ENCODE measurements at regions not wholly inside any gene's neighbourhood (a gene's known extent, or its start where the extent isn't known, plus 50 kb on each side); places are given as distances from the start of the nearest gene placed in this dataset.

- Histone ChIP-seq H3K4me3 (ENCODE audit: low read length) (no peak overlapping the region), H3K79me2 (ENCODE audit: low read length) (no peaks in the 10 kb centered on the region), H3K27me3 (ENCODE audit: low read depth, low read length) (0 out of 2 replicates have a peak, but pooled peaks cover 4% of the 10 kb centered on the region), H2AFZ (ENCODE audit: low read depth, low read length) (no peak overlapping the region), H3K36me3 (replicated peaks; ENCODE audit: low read depth, low read length) (no peaks in the 10 kb centered on the region), H3K9ac (ENCODE audit: low read length) (no peak overlapping the region), H3K27ac (ENCODE audit: low read length) (no peak overlapping the region), H3K4me2 (ENCODE audit: low read length) (no peak overlapping the region), H4K20me1 (ENCODE audit: insufficient read depth, low read length) (no peaks in the 10 kb centered on the region), H3K9me3 (ENCODE audit: insufficient read depth, low read length) (no peaks in the 10 kb centered on the region), H3K4me1 (ENCODE audit: low read length) (no peaks in the 10 kb centered on the region)
- TF ChIP-seq CTCF (IDR thresholded peaks at IDR 0.05; ENCODE audit: low read depth, low read length): no peak
- TF ChIP-seq EZH2phosphoT487 (IDR thresholded peaks at IDR 0.05; ENCODE audit: low read depth): no peak
Measured at GRCh38 chr7:33852838-33853237, 52.5 kb upstream of the BMPER start.

GRCh38 chr7:33853361-33854062 is 51.8 kb upstream of the BMPER start:
- Histone ChIP-seq H4K20me1 (ENCODE audit: insufficient read depth, low read length) (no peaks in the 10 kb centered on the region), H3K27ac (ENCODE audit: low read length) (no peak overlapping the region), H3K4me2 (ENCODE audit: low read length) (no peak overlapping the region), H3K9ac (ENCODE audit: low read length) (no peak overlapping the region), H3K36me3 (replicated peaks; ENCODE audit: low read depth, low read length) (no peaks in the 10 kb centered on the region), H3K27me3 (ENCODE audit: low read depth, low read length) (0 out of 2 replicates have a peak, but pooled peaks cover 4% of the 10 kb centered on the region), H2AFZ (ENCODE audit: low read depth, low read length) (no peak overlapping the region), H3K4me1 (ENCODE audit: low read length) (no peaks in the 10 kb centered on the region), H3K79me2 (ENCODE audit: low read length) (no peaks in the 10 kb centered on the region), H3K4me3 (ENCODE audit: low read length) (no peak overlapping the region), H3K9me3 (ENCODE audit: insufficient read depth, low read length) (no peaks in the 10 kb centered on the region)
- TF ChIP-seq CTCF (IDR thresholded peaks at IDR 0.05; ENCODE audit: low read depth, low read length): no peak
- TF ChIP-seq EZH2phosphoT487 (IDR thresholded peaks at IDR 0.05; ENCODE audit: low read depth): no peak

- H3K4me3 ChIP-seq (ENCODE audit: low read length): no peak overlapping the region
- no peaks in the 10 kb centered on the region for H3K36me3 ChIP-seq (replicated peaks; ENCODE audit: low read depth, low read length)
- no peaks in the 10 kb centered on the region for H3K9me3 ChIP-seq (ENCODE audit: insufficient read depth, low read length)
- no peak overlapping the region for H3K27ac ChIP-seq (ENCODE audit: low read length)
- TF ChIP-seq CTCF (IDR thresholded peaks at IDR 0.05; ENCODE audit: low read depth, low read length) (no peak), EZH2phosphoT487 (IDR thresholded peaks at IDR 0.05; ENCODE audit: low read depth) (no peak)
- H3K9ac ChIP-seq (ENCODE audit: low read length): no peak overlapping the region
- H2AFZ ChIP-seq (ENCODE audit: low read depth, low read length): no peak overlapping the region
- no peak overlapping the region for H3K4me2 ChIP-seq (ENCODE audit: low read length)
- no peaks in the 10 kb centered on the region for H4K20me1 ChIP-seq (ENCODE audit: insufficient read depth, low read length)
- H3K4me1 ChIP-seq (ENCODE audit: low read length): no peaks in the 10 kb centered on the region
- H3K79me2 ChIP-seq (ENCODE audit: low read length): no peaks in the 10 kb centered on the region
- H3K27me3 ChIP-seq (ENCODE audit: low read depth, low read length): 0 out of 2 replicates have a peak, but pooled peaks cover 4% of the 10 kb centered on the region
Measured at GRCh38 chr7:33854178-33854577, 51.2 kb upstream of the BMPER start.

- H3K9me3 ChIP-seq (ENCODE audit: insufficient read depth, low read length): no peaks in the 10 kb centered on the region
- no peaks in the 10 kb centered on the region for H3K79me2 ChIP-seq (ENCODE audit: low read length)
- H3K27ac ChIP-seq (ENCODE audit: low read length): no peak overlapping the region
- no peak overlapping the region for H3K4me2 ChIP-seq (ENCODE audit: low read length)
- TF ChIP-seq EZH2phosphoT487 (IDR thresholded peaks at IDR 0.05; ENCODE audit: low read depth) (no peak), CTCF (IDR thresholded peaks at IDR 0.05; ENCODE audit: low read depth, low read length) (no peak)
- H3K4me1 ChIP-seq (ENCODE audit: low read length): no peaks in the 10 kb centered on the region
- H3K4me3 ChIP-seq (ENCODE audit: low read length): no peak overlapping the region
- H2AFZ ChIP-seq (ENCODE audit: low read depth, low read length): no peak overlapping the region
- no peaks in the 10 kb centered on the region for H4K20me1 ChIP-seq (ENCODE audit: insufficient read depth, low read length)
- no peak overlapping the region for H3K9ac ChIP-seq (ENCODE audit: low read length)
- 0 out of 2 replicates have a peak, but pooled peaks cover 4% of the 10 kb centered on the region for H3K27me3 ChIP-seq (ENCODE audit: low read depth, low read length)
- no peaks in the 10 kb centered on the region for H3K36me3 ChIP-seq (replicated peaks; ENCODE audit: low read depth, low read length)
Measured at GRCh38 chr7:33854801-33855350, 50.5 kb upstream of the BMPER start.

Measured in OCI-LY3 (cell line).